ENCODE measurements at regions not wholly inside any gene's neighbourhood (a gene's known extent, or its start where the extent isn't known, plus 50 kb on each side); places are given as distances from the start of the nearest gene placed in this dataset.
"Not testable (repeated sequence)": the region's sequence is repeated elsewhere in the genome, so short reads cannot be mapped to it uniquely, and the experiment has no call there.

- H3K4me3 Mint-ChIP-seq; H3K4me1 Mint-ChIP-seq; CTCF ChIA-PET; H3K27ac Mint-ChIP-seq; DNase-seq; H3K36me3 Mint-ChIP-seq; H3K9me3 Mint-ChIP-seq (ENCODE audit: low read depth); ATAC-seq: not testable (repeated sequence)
- peaks cover 22% of the 10 kb centered on the region for H3K27me3 Mint-ChIP-seq
These were observed 62.8 kb upstream of the PCAT7 start for GRCh38 chr9:94492125-94492524.

- Mint-ChIP-seq H3K4me1 (no peaks in the 10 kb centered on the region), H3K9me3 (ENCODE audit: low read depth) (no peaks in the 10 kb centered on the region), H3K4me3 (no peak overlapping the region), H3K36me3 (no peaks in the 10 kb centered on the region), H3K27ac (no peak overlapping the region), H3K27me3 (peaks cover 19% of the 10 kb centered on the region)
- DNase-seq: no peak
- no peak for ATAC-seq
- CTCF ChIA-PET: no interaction called here
These were observed 56.0 kb upstream of the PCAT7 start for GRCh38 chr9:94498801-94499453.

- Mint-ChIP-seq H3K27ac (no peak overlapping the region), H3K36me3 (no peaks in the 10 kb centered on the region), H3K4me1 (no peaks in the 10 kb centered on the region), H3K4me3 (no peak overlapping the region), H3K27me3 (peaks cover 30% of the 10 kb centered on the region), H3K9me3 (ENCODE audit: low read depth) (no peaks in the 10 kb centered on the region)
- no peak for DNase-seq
- ATAC-seq: no peak
- CTCF ChIA-PET: no interaction called here
These were observed 50.5 kb upstream of the PCAT7 start for GRCh38 chr9:94504358-94504757.
